NCI-H345 treated with DMSO at 0.1 percent for 48 hours (cell line): ENCODE measurements at regions not wholly inside any gene's neighbourhood (a gene's known extent, or its start where the extent isn't known, plus 50 kb on each side); places are given as distances from the start of the nearest gene placed in this dataset.

Source experiments
- DNase-seq: peaks from one replicate; lab custom pipeline; 2025; ENCODE audit not compliant: unreplicated experiment; lab: John Stamatoyannopoulos, UW

GRCh38 chr1:43065616-43066399 is 106.3 kb downstream of the EBNA1BP2 start:
- DNase-seq, result no peak

DNA sequence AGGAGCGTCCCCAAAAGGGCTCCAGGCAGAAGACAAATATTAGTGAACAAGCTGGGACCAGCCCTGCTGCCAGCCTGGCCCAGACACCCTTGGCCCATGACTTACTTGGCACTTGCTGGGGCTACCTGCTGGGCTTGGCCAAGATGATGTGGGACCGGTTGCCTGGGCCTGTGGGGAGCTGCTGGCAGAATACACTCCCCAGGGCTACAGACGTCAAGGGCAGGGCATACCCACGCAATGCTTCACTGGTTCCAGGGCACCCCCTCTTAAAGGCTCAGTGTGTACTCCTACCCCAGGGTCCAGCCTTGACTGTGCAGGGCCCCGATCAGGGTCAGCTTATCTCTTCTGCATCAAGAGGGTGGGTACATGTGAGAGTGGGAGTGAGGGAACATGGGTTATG is 106.5 kb upstream of the SLC2A1 start:
- no peak for DNase-seq

DNA sequence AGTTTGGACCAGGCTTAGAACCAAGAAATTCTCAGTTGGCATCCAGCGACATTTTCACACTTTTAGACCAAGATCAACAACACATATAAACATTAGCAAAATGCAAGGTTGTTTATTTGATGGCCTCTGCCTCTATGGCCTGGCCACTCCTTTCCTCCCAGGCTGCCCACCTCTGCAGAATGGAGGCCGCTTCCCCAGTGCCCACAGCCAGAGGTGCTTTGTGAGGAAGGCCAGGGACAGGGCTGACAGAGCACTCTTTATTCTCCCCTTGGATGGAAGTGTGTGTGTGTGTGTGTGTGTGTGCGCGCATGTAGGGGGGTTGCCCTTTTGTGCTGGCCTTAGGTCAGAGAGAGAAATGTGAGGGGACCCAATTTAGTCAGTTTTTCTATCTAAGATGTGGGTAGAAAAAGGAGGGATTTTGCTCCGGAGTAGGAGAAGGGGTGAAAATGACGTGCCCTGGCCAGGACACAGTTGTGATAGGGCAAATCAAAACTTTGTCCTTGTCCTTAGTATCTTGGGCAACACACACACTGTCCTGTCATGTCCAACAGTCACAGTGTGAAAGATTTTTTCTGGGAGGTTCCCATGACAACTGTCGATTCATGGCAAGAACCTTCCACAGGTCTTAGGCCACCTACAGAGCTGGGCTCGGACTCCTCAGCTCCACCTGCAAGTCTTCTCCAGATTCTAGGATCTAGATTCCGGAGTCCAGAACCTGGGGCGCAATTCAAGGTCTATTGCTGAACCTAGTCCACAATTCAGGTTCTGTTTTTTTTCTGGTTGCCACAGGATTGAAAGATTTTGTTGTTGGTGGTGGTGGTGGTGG is 104.9 kb upstream of the SLC2A1 start:
- DNase-seq, result no peak

- DNase-seq, result no peak
Observed at GRCh38 chr1:43062527-43063095, 103.9 kb upstream of the SLC2A1 start.

DNA sequence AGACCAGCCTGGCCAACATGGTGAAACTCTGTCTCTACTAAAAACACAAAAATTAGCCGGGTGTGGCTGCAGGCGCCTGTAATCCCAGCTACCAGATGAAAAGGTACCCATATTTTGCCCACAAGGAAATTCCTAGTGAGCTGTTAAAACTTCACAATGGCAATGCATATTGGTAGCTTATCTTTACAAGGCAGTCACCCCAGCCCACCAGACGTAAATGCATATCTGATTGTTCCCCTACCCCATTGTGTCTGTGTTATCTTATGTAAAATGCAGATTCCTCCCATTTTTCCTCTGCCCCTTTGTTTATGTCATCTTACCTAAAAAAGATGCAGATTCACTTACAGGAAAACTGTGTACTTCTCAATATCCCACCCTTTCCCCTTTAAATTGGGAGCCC is 103.1 kb upstream of the SLC2A1 start:
- no peak for DNase-seq

DNA sequence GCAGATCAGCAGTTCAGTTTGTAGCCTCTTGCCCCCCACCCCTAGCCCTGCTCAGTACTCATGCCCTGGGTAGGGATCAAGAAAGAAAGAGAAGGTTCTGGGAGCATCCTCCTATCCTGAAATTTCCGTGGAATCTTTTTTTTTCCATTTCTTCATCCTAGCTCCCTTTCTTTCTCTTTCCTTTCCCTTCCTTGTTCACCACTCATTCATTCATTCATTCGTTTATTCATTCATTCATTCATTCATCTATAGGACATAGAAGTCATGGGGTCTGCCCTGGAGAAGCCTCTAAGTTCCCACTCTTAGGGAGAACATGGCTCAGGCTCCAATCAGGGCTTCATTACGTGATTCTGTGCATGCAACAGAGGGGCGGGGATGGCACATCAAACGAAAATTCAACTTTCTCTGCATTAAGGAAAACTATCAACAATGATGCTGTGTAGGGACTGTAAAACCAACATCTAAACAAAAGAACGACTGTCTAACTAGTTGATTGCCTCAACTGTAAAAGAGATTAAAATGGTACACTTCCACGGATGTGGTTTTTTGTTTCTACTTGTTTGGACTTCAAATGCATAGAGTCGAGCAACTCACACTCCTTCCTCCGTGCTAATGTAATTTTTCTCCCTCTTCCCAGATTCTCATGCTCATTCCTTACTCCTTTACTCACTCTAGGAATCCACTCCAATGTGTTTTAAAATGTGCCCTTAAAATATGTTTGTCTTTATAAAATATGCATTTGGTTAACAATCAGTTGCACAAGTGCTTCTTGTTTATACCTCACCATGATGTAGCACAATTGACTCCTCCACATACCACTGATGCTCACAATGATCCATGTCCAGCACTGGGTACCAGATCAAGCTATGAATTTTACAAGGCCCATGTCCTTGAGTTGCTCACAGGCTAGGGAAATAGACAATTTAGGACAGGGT is 101.2 kb upstream of the SLC2A1 start:
- DNase-seq, result no peak

- DNase-seq, result no peak
Observed at GRCh38 chr1:43058545-43059360, 100.1 kb upstream of the SLC2A1 start.

GRCh38 chr1:43058056-43058455 is 99.4 kb upstream of the SLC2A1 start:
- no peak for DNase-seq

DNA sequence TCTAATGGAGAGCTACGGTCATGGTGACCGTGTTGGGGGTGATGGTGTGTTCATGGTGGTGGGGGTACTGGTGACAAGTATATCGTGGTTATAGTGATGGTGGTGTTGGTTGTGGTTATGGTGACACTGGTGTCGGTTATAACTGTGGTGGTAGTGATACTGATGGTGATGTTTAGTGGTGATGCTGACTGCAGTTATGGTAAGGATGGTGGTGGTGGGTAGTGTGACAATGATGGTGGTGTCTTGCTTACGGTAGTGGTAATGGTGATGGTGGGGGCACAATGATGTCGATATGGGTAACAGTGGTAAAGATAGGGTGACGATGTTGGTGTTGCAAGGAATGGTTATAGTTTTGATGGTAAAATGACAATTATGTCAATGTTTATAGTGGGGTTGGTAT is 98.9 kb upstream of the SLC2A1 start:
- DNase-seq, result no peak

GRCh38 chr1:43056981-43057391 is 98.3 kb upstream of the SLC2A1 start:
- DNase-seq, result no peak

- no peak for DNase-seq
Observed at GRCh38 chr1:43056460-43056859, 97.8 kb upstream of the SLC2A1 start.

DNA sequence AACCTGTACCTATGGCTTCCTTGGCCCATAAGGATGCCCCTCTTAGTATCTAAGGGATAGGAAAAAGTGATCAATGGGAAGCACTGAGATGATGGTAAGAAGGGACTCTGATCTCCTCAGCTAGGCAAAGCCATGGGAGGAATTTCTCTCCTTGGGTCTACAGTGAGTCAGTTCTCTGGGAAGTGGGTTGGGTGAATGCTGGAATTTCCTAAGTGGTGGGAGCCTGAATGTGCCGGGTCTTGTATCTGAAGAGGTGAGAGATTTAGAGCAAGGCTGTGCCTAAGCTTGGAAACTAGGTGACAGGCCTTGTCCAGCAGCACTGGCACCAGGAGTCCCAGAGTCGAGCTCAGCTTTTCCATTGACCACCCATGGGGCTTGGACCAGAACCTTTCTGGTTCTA is 96.3 kb upstream of the SLC2A1 start:
- no peak for DNase-seq

DNA sequence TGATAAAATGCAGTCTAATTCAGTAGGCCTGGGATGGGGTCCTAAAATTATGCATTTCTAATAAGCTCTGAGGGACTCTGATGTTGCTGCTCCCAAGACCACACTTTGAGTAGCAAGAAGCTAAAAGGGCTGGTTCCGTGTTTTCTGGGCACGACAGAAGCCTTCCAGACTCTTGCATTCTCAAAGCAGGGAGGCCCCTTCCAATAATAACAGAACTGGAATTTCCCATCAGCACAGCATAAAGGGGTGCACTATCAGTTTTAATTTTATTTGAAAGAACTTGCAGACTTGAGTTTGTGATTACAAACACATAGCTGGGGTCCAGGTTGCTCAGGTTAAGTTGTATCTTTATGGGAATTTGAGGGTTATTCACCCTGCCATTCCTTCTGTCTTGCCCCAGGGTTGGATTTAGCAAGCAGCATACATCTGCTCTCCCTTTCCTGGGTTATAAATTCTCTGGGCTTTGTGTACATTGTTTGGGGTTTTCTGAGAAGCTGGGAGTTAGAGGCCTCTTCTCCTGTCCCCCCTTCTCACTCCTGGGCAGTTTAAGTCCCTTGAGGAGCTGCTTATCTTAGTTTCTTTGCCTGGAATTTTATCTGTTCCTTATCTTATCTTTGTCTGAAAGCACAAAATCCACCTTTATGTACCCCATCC is 94.2 kb upstream of the SLC2A1 start:
- DNase-seq, result no peak

- DNase-seq, result no peak
Observed at GRCh38 chr1:43052322-43052721, 93.7 kb upstream of the SLC2A1 start.

- no peak for DNase-seq
Observed at GRCh38 chr1:43049481-43049880, 90.8 kb upstream of the SLC2A1 start.

- no peak for DNase-seq
Observed at GRCh38 chr1:43048601-43049011, 89.9 kb upstream of the SLC2A1 start.

- DNase-seq, result no peak
Observed at GRCh38 chr1:43047135-43047534, 88.5 kb upstream of the SLC2A1 start.

- no peak for DNase-seq
Observed at GRCh38 chr1:43044572-43045361, 86.1 kb upstream of the SLC2A1 start.

DNA sequence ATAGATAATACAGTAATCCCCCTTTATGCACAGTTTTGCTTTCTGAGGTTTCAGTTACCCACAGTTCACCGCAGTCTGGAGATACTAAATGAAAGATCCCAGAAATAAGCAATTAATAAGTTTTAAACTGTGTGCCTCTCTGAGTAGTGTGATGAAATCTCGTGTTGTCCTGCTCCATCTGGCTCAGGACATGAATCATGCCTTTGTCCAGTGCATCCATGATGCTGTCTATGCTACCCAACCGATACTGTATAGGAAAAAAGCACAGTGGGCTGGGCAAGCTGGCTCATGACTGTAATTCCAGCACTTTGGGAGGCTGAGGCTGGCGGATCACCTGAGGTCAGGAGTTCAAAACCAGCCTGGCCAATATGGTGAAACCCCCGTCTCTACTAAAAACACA is 85.0 kb upstream of the SLC2A1 start:
- no peak for DNase-seq
